GM12878 (cell line): ENCODE measurements at regions not wholly inside any gene's neighbourhood (a gene's known extent, or its start where the extent isn't known, plus 50 kb on each side); places are given as distances from the start of the nearest gene placed in this dataset.

Experiments
- ATAC-seq: fragments of 200-7000 bp; cut with Tn5 transposase; 3 replicates; pipeline ENCODE4 v1.9.1; 2020; ENCODE audit warnings: mild to moderate bottlenecking, moderate library complexity
- BruUV-seq: library from RNA; stranded (reverse); fragments of 400-500 nt; replicated peaks from 2 replicates; lab custom pipeline; 2021; lab: Mats Ljungman, UMichigan
- CTCF ChIA-PET: fragments of 300-600 bp; sonication (Branson Sonifier 250); formaldehyde crosslinking; extraction: SDS; loops from one replicate; lab custom pipeline; 2021; ENCODE audit warnings: inconsistent platforms; lab: Yijun Ruan, JAX
- POLR2A ChIA-PET: fragments of 350-600 bp; formaldehyde crosslinking; extraction: SDS; loops from one replicate; lab custom pipeline; 2021; ENCODE audit warnings: inconsistent platforms; lab: Charles Lee
- RAD21 ChIA-PET: fragments of 300-600 bp; sonication (Branson Sonifier 250); formaldehyde crosslinking; loops from one replicate; lab custom pipeline; 2023; ENCODE audit warnings: antibody characterized with exemption; ENCODE audit not compliant: unreplicated experiment; lab: Charles Lee
- SMC1A ChIA-PET: fragments of 300-600 bp; sonication (Branson Sonifier 250); formaldehyde crosslinking; loops from one replicate; lab custom pipeline; 2023; ENCODE audit not compliant: unreplicated experiment, uncharacterized antibody; lab: Charles Lee
- DNase-seq: peaks from one replicate; pipeline ENCODE4 v3.0.0-alpha.2; 2011; ENCODE audit warnings: low read depth, low spot score
- FAIRE-seq: peaks from 3 replicates; lab custom pipeline; 2011; peaks lifted over from hg19 to GRCh38; lab: Jason Lieb, UNC
- H2AFZ ChIP-seq: 2 replicates; pipeline ENCODE4 v1.6.0; 2011; ENCODE audit warnings: low read depth, low read length, control low read depth; ENCODE audit not compliant: control insufficient read depth
- H3K27ac ChIP-seq: 2 replicates; pipeline ENCODE4 v1.5.1; 2011; ENCODE audit warnings: control low read depth; ENCODE audit not compliant: control insufficient read depth, insufficient read depth
- H3K27me3 ChIP-seq, 2 experiments: replicated peaks in 1 of 2; 2 replicates each; pipeline versions ENCODE4 v1.6.0 to v1.6.1; 2011; ENCODE audit warnings: low read length in 1 of 2; ENCODE audit not compliant: control insufficient read depth in 2 of 2, insufficient read depth in 2 of 2
- H3K36me3 ChIP-seq, 2 experiments: 2 replicates each; pipeline ENCODE4 v1.5.1; 2011; ENCODE audit warnings: low read length in 1 of 2; ENCODE audit not compliant: control insufficient read depth in 2 of 2, insufficient read depth in 2 of 2
- H3K4me1 ChIP-seq: 2 replicates; pipeline ENCODE4 v1.6.1; 2011; ENCODE audit warnings: mild to moderate bottlenecking, low read length, moderate library complexity, mixed read lengths; ENCODE audit not compliant: control insufficient read depth, insufficient read depth
- H3K4me2 ChIP-seq: 2 replicates; pipeline ENCODE4 v1.6.0; 2011; ENCODE audit warnings: control low read depth; ENCODE audit not compliant: control insufficient read depth, insufficient read depth
- H3K4me3 ChIP-seq: fragments of 200-600 bp; sonication (generic); 2 replicates; pipeline ENCODE4 v1.5.1; 2016
- H3K79me2 ChIP-seq: 2 replicates; pipeline ENCODE4 v1.6.0; 2011; ENCODE audit warnings: low read length; ENCODE audit not compliant: control insufficient read depth, insufficient read depth
- H3K9ac ChIP-seq: 2 replicates; pipeline ENCODE4 v1.8.0; 2011; ENCODE audit warnings: low read length, control low read depth, mixed read lengths; ENCODE audit not compliant: control insufficient read depth, insufficient read depth
- H3K9me3 ChIP-seq: replicated peaks from 3 replicates; pipeline ENCODE4 v1.5.1; 2011; ENCODE audit warnings: mild to moderate bottlenecking, low read length; ENCODE audit not compliant: control insufficient read depth, insufficient read depth
- H4K20me1 ChIP-seq: 2 replicates; pipeline ENCODE4 v1.6.0; 2011; ENCODE audit not compliant: control insufficient read depth, insufficient read depth
- CBX5 ChIP-seq: sonication (generic); IDR thresholded peaks from 2 replicates; pipeline ENCODE4 v1.6.1; 2016; ENCODE audit warnings: low read depth, moderate library complexity, mild to moderate bottlenecking, inconsistent platforms
- CEBPB ChIP-seq, 2 experiments: fragments of 150-350 bp in 1 of 2; IDR thresholded peaks; 2 replicates each; pipeline ENCODE4 v1.6.1; 2012 to 2014; ENCODE audit warnings: low read depth in 2 of 2, low read length in 2 of 2, borderline replicate concordance in 1 of 2, inconsistent platforms in 1 of 2
- EGR1 ChIP-seq, 2 experiments: IDR thresholded peaks; 1 replicate in 1 of 2; 2 replicates in 1 of 2; pipeline ENCODE4 v1.6.1; 2011 to 2012; ENCODE audit warnings: low read depth in 2 of 2, low read length in 2 of 2, borderline replicate concordance in 1 of 2, mild to moderate bottlenecking in 1 of 2, moderate library complexity in 1 of 2
- EP300 ChIP-seq, 2 experiments: fragments of 150-350 bp in 1 of 2; IDR thresholded peaks; 2 replicates each; pipeline ENCODE4 v1.6.1; 2011 to 2012; ENCODE audit warnings: low read depth in 2 of 2, low read length in 2 of 2, borderline replicate concordance in 1 of 2, improper control_type of control experiment in 1 of 2, inconsistent platforms in 1 of 2; ENCODE audit not compliant: control insufficient read depth in 1 of 2
- ESRRA ChIP-seq: IDR thresholded peaks from 2 replicates; pipeline ENCODE4 v1.6.1; 2012; ENCODE audit warnings: mild to moderate bottlenecking, low read length, improper control_type of control experiment
- JUNB ChIP-seq: IDR thresholded peaks from 2 replicates; pipeline ENCODE4 v1.6.1; 2016; ENCODE audit warnings: antibody characterized with exemption, mild to moderate bottlenecking
- KDM1A ChIP-seq: fragments of 200-600 bp; sonication (generic); IDR thresholded peaks from 2 replicates; pipeline ENCODE4 v1.6.1; 2016; ENCODE audit warnings: borderline replicate concordance
- MEF2B ChIP-seq: fragments of 450-650 bp; IDR thresholded peaks from 2 replicates; pipeline ENCODE4 v1.6.1; 2018; ENCODE audit warnings: mild to moderate bottlenecking, moderate library complexity; ENCODE audit not compliant: partially characterized antibody, poor library complexity, severe bottlenecking
- MTA2 ChIP-seq: fragments of 450-650 bp; IDR thresholded peaks from 2 replicates; pipeline ENCODE4 v1.6.1; 2016; ENCODE audit warnings: low read depth, mild to moderate bottlenecking, moderate library complexity
- POLR2A ChIP-seq: IDR thresholded peaks from 2 replicates; pipeline ENCODE4 v1.6.1; 2011; ENCODE audit warnings: low read depth, mild to moderate bottlenecking, low read length
- SREBF1 ChIP-seq: IDR thresholded peaks from 2 replicates; pipeline ENCODE4 v1.6.1; 2012; ENCODE audit warnings: mild to moderate bottlenecking, low read length
- TBL1XR1 ChIP-seq: IDR thresholded peaks from 2 replicates; pipeline ENCODE4 v1.6.1; 2012; ENCODE audit warnings: low read depth, low read length, improper control_type of control experiment
- WGBS: methylation state at CpG from one replicate; pipeline ENCODE4 v1.1.6; 2016; ENCODE audit warnings: low lambda C conversion rate; ENCODE audit not compliant: insufficient replicate concordance, insufficient coverage; ENCODE audit errors: missing lambda C conversion rate; 5-methylcytosine and 5-hydroxymethylcytosine counted together
- in situ Hi-C: fragments of 300-500 bp; cut with MboI; formaldehyde crosslinking; loops from 9 replicates; pipeline ENCODE4 v1.14.3; 2018; ENCODE audit warnings: mixed read lengths
- intact Hi-C: fragments of 100-400 bp; cut with micrococcal nuclease; formaldehyde crosslinking; loops from one replicate; pipeline ENCODE4 v1.14.2; 2022; ENCODE audit not compliant: unreplicated experiment
- TF ChIP-seq, protein P1 (sequence below): IDR thresholded peaks from 2 replicates; pipeline ENCODE4 v1.6.1; 2012; ENCODE audit warnings: low read depth, low read length, improper control_type of control experiment
- TF ChIP-seq, protein P2 (sequence below): IDR thresholded peaks from 2 replicates; pipeline ENCODE4 v1.6.1; 2012; ENCODE audit warnings: improper control_type of control experiment, low read depth, low read length; ENCODE audit not compliant: insufficient replicate concordance
- TF ChIP-seq, protein P3 (sequence below): fragments of 450-650 bp; IDR thresholded peaks from 2 replicates; pipeline ENCODE4 v1.6.1; 2014; ENCODE audit warnings: mild to moderate bottlenecking

DNA sequence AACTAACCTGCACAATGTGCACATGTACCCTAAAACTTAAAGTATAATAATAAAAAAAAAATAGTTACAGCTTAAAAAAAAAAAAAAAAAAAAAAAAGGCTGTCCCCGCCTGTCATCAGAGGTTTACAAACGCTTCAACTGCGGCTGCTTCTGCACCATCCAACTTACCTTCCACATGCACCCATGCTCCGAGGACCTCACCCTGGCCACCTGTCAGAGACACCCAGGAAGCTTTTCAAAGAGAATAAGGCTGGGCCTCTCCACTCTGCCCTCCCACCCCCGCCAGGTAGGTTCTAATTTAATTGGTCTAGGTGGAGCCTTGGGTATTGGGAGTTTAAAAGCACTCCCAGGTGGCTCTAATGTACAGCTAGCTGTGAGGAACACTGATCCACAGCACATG lies 64.9 kb downstream of the COPRS start:
- no peak overlapping the region for H3K4me2 ChIP-seq
- no peaks in the 10 kb centered on the region; the same call in 1 of the 2 replicates for H4K20me1 ChIP-seq
- BruUV-seq: no TSS peak
- no peak overlapping the region for H3K27ac ChIP-seq
- H2AFZ ChIP-seq: no peak overlapping the region
- intact Hi-C loops (no loop called here), in situ Hi-C loops (no loop called here)
- no peaks in the 10 kb centered on the region for H3K79me2 ChIP-seq
- ATAC-seq: no peak
- peaks cover 6% of the 10 kb centered on the region; the same call in 1 of the 2 replicates for H3K4me1 ChIP-seq
- POLR2A ChIA-PET: interaction anchor here (0.6 kb wide), 1 partner anchor 247 kb away, joined by 5 read pairs; no protein-coding TSS in a partner anchor
- SMC1A ChIA-PET: no interaction called here
- no peak overlapping the region for H3K9ac ChIP-seq
- H3K4me3 ChIP-seq: no peak overlapping the region
- WGBS: 60% methylated on average over 5 of the region's 5 CpGs
- TF ChIP-seq, protein P1, sequence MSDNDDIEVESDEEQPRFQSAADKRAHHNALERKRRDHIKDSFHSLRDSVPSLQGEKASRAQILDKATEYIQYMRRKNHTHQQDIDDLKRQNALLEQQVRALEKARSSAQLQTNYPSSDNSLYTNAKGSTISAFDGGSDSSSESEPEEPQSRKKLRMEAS: no peak
- TF ChIP-seq, protein P2, sequence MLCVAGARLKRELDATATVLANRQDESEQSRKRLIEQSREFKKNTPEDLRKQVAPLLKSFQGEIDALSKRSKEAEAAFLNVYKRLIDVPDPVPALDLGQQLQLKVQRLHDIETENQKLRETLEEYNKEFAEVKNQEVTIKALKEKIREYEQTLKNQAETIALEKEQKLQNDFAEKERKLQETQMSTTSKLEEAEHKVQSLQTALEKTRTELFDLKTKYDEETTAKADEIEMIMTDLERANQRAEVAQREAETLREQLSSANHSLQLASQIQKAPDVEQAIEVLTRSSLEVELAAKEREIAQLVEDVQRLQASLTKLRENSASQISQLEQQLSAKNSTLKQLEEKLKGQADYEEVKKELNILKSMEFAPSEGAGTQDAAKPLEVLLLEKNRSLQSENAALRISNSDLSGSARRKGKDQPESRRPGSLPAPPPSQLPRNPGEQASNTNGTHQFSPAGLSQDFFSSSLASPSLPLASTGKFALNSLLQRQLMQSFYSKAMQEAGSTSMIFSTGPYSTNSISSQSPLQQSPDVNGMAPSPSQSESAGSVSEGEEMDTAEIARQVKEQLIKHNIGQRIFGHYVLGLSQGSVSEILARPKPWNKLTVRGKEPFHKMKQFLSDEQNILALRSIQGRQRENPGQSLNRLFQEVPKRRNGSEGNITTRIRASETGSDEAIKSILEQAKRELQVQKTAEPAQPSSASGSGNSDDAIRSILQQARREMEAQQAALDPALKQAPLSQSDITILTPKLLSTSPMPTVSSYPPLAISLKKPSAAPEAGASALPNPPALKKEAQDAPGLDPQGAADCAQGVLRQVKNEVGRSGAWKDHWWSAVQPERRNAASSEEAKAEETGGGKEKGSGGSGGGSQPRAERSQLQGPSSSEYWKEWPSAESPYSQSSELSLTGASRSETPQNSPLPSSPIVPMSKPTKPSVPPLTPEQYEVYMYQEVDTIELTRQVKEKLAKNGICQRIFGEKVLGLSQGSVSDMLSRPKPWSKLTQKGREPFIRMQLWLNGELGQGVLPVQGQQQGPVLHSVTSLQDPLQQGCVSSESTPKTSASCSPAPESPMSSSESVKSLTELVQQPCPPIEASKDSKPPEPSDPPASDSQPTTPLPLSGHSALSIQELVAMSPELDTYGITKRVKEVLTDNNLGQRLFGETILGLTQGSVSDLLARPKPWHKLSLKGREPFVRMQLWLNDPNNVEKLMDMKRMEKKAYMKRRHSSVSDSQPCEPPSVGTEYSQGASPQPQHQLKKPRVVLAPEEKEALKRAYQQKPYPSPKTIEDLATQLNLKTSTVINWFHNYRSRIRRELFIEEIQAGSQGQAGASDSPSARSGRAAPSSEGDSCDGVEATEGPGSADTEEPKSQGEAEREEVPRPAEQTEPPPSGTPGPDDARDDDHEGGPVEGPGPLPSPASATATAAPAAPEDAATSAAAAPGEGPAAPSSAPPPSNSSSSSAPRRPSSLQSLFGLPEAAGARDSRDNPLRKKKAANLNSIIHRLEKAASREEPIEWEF: no peak
- no peak for TF ChIP-seq TBL1XR1
- no peak for TF ChIP-seq POLR2A
- TF ChIP-seq EGR1 (IDR thresholded peaks at IDR 0.05; ENCODE audit: borderline replicate concordance in 1 of 2, low read depth in 2 of 2, low read length in 2 of 2): no peak
- TF ChIP-seq KDM1A: no peak
- TF ChIP-seq, protein P3, sequence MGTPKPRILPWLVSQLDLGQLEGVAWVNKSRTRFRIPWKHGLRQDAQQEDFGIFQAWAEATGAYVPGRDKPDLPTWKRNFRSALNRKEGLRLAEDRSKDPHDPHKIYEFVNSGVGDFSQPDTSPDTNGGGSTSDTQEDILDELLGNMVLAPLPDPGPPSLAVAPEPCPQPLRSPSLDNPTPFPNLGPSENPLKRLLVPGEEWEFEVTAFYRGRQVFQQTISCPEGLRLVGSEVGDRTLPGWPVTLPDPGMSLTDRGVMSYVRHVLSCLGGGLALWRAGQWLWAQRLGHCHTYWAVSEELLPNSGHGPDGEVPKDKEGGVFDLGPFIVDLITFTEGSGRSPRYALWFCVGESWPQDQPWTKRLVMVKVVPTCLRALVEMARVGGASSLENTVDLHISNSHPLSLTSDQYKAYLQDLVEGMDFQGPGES: no peak
- no peak for TF ChIP-seq JUNB
- no peak for TF ChIP-seq CBX5
- no peak for TF ChIP-seq SREBF1
- no peak for TF ChIP-seq ESRRA
- TF ChIP-seq MEF2B: no peak
- no peak for TF ChIP-seq MTA2
- TF ChIP-seq CEBPB (IDR thresholded peaks at IDR 0.05; ENCODE audit: borderline replicate concordance in 1 of 2, low read depth in 2 of 2, low read length in 2 of 2): no peak
- TF ChIP-seq EP300 (IDR thresholded peaks at IDR 0.05; ENCODE audit: borderline replicate concordance in 1 of 2, control insufficient read depth in 1 of 2, low read depth in 2 of 2, low read length in 2 of 2): no peak
- H3K9me3 ChIP-seq: no peaks in the 10 kb centered on the region
- CTCF ChIA-PET: no interaction called here
- DNase-seq: no peak
- RAD21 ChIA-PET: interaction anchor here (0.6 kb wide), 1 partner anchor 536 kb away, joined by 4 read pairs; no protein-coding TSS in a partner anchor
- FAIRE-seq: no peak
- no peaks in the 10 kb centered on the region for H3K27me3 ChIP-seq
- H3K36me3 ChIP-seq: no peaks in the 10 kb centered on the region
